H1 (cell line): ENCODE measurements at regions not wholly inside any gene's neighbourhood (a gene's known extent, or its start where the extent isn't known, plus 50 kb on each side); places are given as distances from the start of the nearest gene placed in this dataset.

Experiments
- CTCF ChIA-PET: fragments of 300-600 bp; sonication (Branson Sonifier 250); formaldehyde crosslinking; loops from one replicate; lab custom pipeline; 2021; ENCODE audit not compliant: partially characterized antibody; lab: Charles Lee
- POLR2A ChIA-PET: fragments of 300-600 bp; sonication (Branson Sonifier 250); formaldehyde crosslinking; loops from one replicate; lab custom pipeline; 2021; ENCODE audit warnings: inconsistent platforms; ENCODE audit not compliant: partially characterized antibody; lab: Charles Lee
- DNase-seq, 2 experiments: peaks; one replicate each; pipeline versions ENCODE4 v3.0.0 to v3.0.0-alpha.2; 2010 to 2022; ENCODE audit warnings: low spot score in 2 of 2, low read depth in 1 of 2, mixed read lengths in 1 of 2
- FAIRE-seq: peaks from 2 replicates; lab custom pipeline; 2011; peaks lifted over from hg19 to GRCh38; lab: Jason Lieb, UNC
- H2AFZ ChIP-seq: 2 replicates; pipeline ENCODE4 v1.8.1; 2012; ENCODE audit warnings: low read length, inconsistent platforms
- H2AK5ac ChIP-seq: 2 replicates; pipeline ENCODE4 v1.6.1; 2013; ENCODE audit warnings: low read depth, low read length
- H2BK120ac ChIP-seq: replicated peaks from 2 replicates; pipeline ENCODE3; 2013; ENCODE audit warnings: low read depth, low read length, inconsistent platforms
- H2BK12ac ChIP-seq: 2 replicates; pipeline ENCODE4 v1.6.1; 2013; ENCODE audit warnings: low read depth, low read length
- H2BK15ac ChIP-seq: 2 replicates; pipeline ENCODE4 v1.6.1; 2013; ENCODE audit warnings: low read length
- H2BK20ac ChIP-seq: 2 replicates; pipeline ENCODE4 v1.6.1; 2013; ENCODE audit warnings: low read length
- H2BK5ac ChIP-seq: 2 replicates; pipeline ENCODE4 v1.6.1; 2013; ENCODE audit warnings: low read depth, low read length
- H3K14ac ChIP-seq: 2 replicates; pipeline ENCODE4 v1.6.1; 2013; ENCODE audit warnings: inconsistent platforms; ENCODE audit not compliant: insufficient read length
- H3K18ac ChIP-seq: 2 replicates; pipeline ENCODE4 v1.6.1; 2013; ENCODE audit warnings: low read length; ENCODE audit errors: extremely low read depth
- H3K23ac ChIP-seq: 2 replicates; pipeline ENCODE4 v1.6.1; 2013; ENCODE audit warnings: inconsistent platforms; ENCODE audit not compliant: insufficient read length
- H3K23me2 ChIP-seq: 2 replicates; pipeline ENCODE4 v1.6.1; 2013; ENCODE audit warnings: low read depth, low read length
- H3K27ac ChIP-seq: 2 replicates; pipeline ENCODE4 v1.6.1; 2011; ENCODE audit warnings: low read depth, low read length, inconsistent platforms
- H3K27me3 ChIP-seq, 4 experiments: replicated peaks in 1 of 4; 1 replicate in 1 of 4; 2 replicates in 3 of 4; pipeline versions ENCODE4 v1.6.1 to v1.8.1; 2011 to 2013; ENCODE audit warnings: low read length in 3 of 4, mild to moderate bottlenecking in 3 of 4, inconsistent platforms in 2 of 4, mixed read lengths in 2 of 4, moderate library complexity in 1 of 4; ENCODE audit not compliant: control insufficient read depth in 3 of 4, insufficient read depth in 3 of 4; ENCODE audit errors: extremely low read depth in 1 of 4
- H3K36me3 ChIP-seq, 4 experiments: 2 replicates each; pipeline versions ENCODE4 v1.6.1 to v1.8.1; 2011 to 2013; ENCODE audit warnings: mild to moderate bottlenecking in 4 of 4, low read length in 3 of 4, moderate library complexity in 2 of 4, control low read depth in 1 of 4, inconsistent platforms in 1 of 4; ENCODE audit not compliant: insufficient read depth in 4 of 4, control insufficient read depth in 2 of 4
- H3K4ac ChIP-seq: replicated peaks from 2 replicates; pipeline ENCODE3; 2013; ENCODE audit warnings: low read length, low read depth, mixed read lengths, inconsistent platforms; ENCODE audit not compliant: insufficient read length
- H3K4me1 ChIP-seq, 4 experiments: replicated peaks in 1 of 4; 1 replicate in 1 of 4; 2 replicates in 3 of 4; pipeline versions ENCODE4 v1.6.1 to v1.8.1; 2011 to 2013; ENCODE audit warnings: low read length in 3 of 4, inconsistent platforms in 2 of 4, mixed read lengths in 1 of 4; ENCODE audit not compliant: insufficient read depth in 4 of 4, control insufficient read depth in 3 of 4
- H3K4me2 ChIP-seq, 2 experiments: 2 replicates each; pipeline versions ENCODE4 v1.6.1 to v1.8.1; 2011 to 2013; ENCODE audit warnings: low read depth in 2 of 2, low read length in 2 of 2, control low read depth in 1 of 2, inconsistent platforms in 1 of 2, mild to moderate bottlenecking in 1 of 2; ENCODE audit not compliant: insufficient read depth in 1 of 2
- H3K4me3 ChIP-seq, 4 experiments: fragments of 200-600, 300-600 bp in 1 of 4; sonication (generic), shearing (Covaris generic), sonication (Bioruptor Twin) in 1 of 4; 2 replicates each; pipeline versions ENCODE4 v1.5.1 to v1.8.1; 2011 to 2016; ENCODE audit warnings: low read length in 4 of 4, low read depth in 3 of 4, control low read depth in 2 of 4, inconsistent platforms in 2 of 4, mild to moderate bottlenecking in 2 of 4, mixed read lengths in 1 of 4, moderate library complexity in 1 of 4; ENCODE audit not compliant: insufficient read depth in 2 of 4; ENCODE audit errors: extremely low read depth in 1 of 4
- H3K56ac ChIP-seq: replicated peaks from 2 replicates; pipeline ENCODE3; 2013; ENCODE audit warnings: low read depth, mild to moderate bottlenecking, mixed read lengths, low read length, inconsistent platforms; ENCODE audit not compliant: insufficient read length
- H3K79me1 ChIP-seq: 2 replicates; pipeline ENCODE4 v1.6.1; 2013; ENCODE audit warnings: low read depth, low read length, control low read depth
- H3K79me2 ChIP-seq, 2 experiments: 2 replicates each; pipeline versions ENCODE4 v1.6.1 to v1.8.1; 2012 to 2013; ENCODE audit warnings: low read length in 2 of 2, mild to moderate bottlenecking in 2 of 2, inconsistent platforms in 1 of 2; ENCODE audit not compliant: insufficient read depth in 2 of 2, control insufficient read depth in 1 of 2
- H3K9ac ChIP-seq, 4 experiments: replicated peaks in 1 of 4; 1 replicate in 1 of 4; 2 replicates in 3 of 4; pipeline versions ENCODE4 v1.6.1 to v1.8.1; 2011 to 2013; ENCODE audit warnings: low read depth in 3 of 4, low read length in 3 of 4, control low read depth in 2 of 4, mild to moderate bottlenecking in 2 of 4, moderate library complexity in 2 of 4, inconsistent platforms in 1 of 4; ENCODE audit errors: extremely low read depth in 1 of 4
- H3K9me3 ChIP-seq, 2 experiments: 2 replicates each; pipeline versions ENCODE4 v1.6.1 to v1.8.1; 2012 to 2013; ENCODE audit warnings: mild to moderate bottlenecking in 2 of 2, moderate library complexity in 2 of 2, control low read depth in 1 of 2, inconsistent platforms in 1 of 2, low read depth in 1 of 2, low read length in 1 of 2, mixed read lengths in 1 of 2; ENCODE audit not compliant: insufficient read depth in 2 of 2
- H4K20me1 ChIP-seq, 2 experiments: replicated peaks in 1 of 2; 2 replicates each; pipeline versions ENCODE3 to v1.8.1; 2011 to 2013; ENCODE audit warnings: inconsistent platforms in 2 of 2, low read length in 2 of 2, mild to moderate bottlenecking in 1 of 2; ENCODE audit not compliant: insufficient read depth in 2 of 2, control insufficient read depth in 1 of 2
- H4K5ac ChIP-seq: 2 replicates; pipeline ENCODE4 v1.6.1; 2013; ENCODE audit warnings: low read length, low read depth, mixed read lengths, inconsistent platforms; ENCODE audit not compliant: insufficient read length
- H4K8ac ChIP-seq: 2 replicates; pipeline ENCODE4 v1.8.0; 2013; ENCODE audit warnings: mild to moderate bottlenecking, moderate library complexity, low read length, inconsistent platforms; ENCODE audit not compliant: insufficient read depth; ENCODE audit errors: extremely low read depth
- H4K91ac ChIP-seq: replicated peaks from 2 replicates; pipeline ENCODE3; 2013; ENCODE audit warnings: low read length, mixed read lengths, inconsistent platforms; ENCODE audit not compliant: insufficient read length
- ATF3 ChIP-seq: IDR thresholded peaks from 2 replicates; pipeline ENCODE4 v1.6.1; 2011; ENCODE audit warnings: low read depth, mild to moderate bottlenecking, low read length; ENCODE audit not compliant: insufficient read depth
- CTBP2 ChIP-seq: IDR thresholded peaks from 2 replicates; pipeline ENCODE4 v1.7.0; 2011; ENCODE audit warnings: borderline replicate concordance, mild to moderate bottlenecking, moderate library complexity, mixed read lengths, low read length; ENCODE audit not compliant: insufficient read depth, insufficient read length
- E2F6 ChIP-seq: IDR thresholded peaks from 2 replicates; pipeline ENCODE4 v1.6.1; 2012; ENCODE audit warnings: inconsistent platforms
- EGR1 ChIP-seq: IDR thresholded peaks from 2 replicates; pipeline ENCODE4 v1.6.1; 2011; ENCODE audit warnings: low read depth, low read length, borderline replicate concordance
- KDM5A ChIP-seq: fragments of 200-600 bp; IDR thresholded peaks from 2 replicates; pipeline ENCODE4 v1.7.1; 2012; ENCODE audit warnings: mild to moderate bottlenecking, low read length, inconsistent platforms, mixed read lengths
- NANOG ChIP-seq: IDR thresholded peaks from 2 replicates; pipeline ENCODE4 v1.6.1; 2011; ENCODE audit warnings: low read length, low read depth, mild to moderate bottlenecking, inconsistent platforms; ENCODE audit not compliant: insufficient read depth, poor library complexity, severe bottlenecking
- POLR2A ChIP-seq, 2 experiments: IDR thresholded peaks; 1 replicate in 1 of 2; 2 replicates in 1 of 2; pipeline ENCODE4 v1.6.1; 2011; ENCODE audit warnings: low read depth in 2 of 2, low read length in 2 of 2, mild to moderate bottlenecking in 2 of 2; ENCODE audit errors: control extremely low read depth in 1 of 2
- POU5F1 ChIP-seq: IDR thresholded peaks from 2 replicates; pipeline ENCODE4 v1.6.1; 2011; ENCODE audit warnings: low read depth, mild to moderate bottlenecking, low read length, moderate library complexity
- RAD21 ChIP-seq, 2 experiments: IDR thresholded peaks in 1 of 2; conservative IDR thresholded peaks in 1 of 2; 2 replicates each; pipeline ENCODE4 v1.6.1; 2011; ENCODE audit warnings: low read depth in 2 of 2, low read length in 2 of 2, improper control_type of control experiment in 1 of 2, inconsistent platforms in 1 of 2, mild to moderate bottlenecking in 1 of 2, moderate library complexity in 1 of 2
- SP4 ChIP-seq: IDR thresholded peaks from 2 replicates; pipeline ENCODE4 v1.6.1; 2012; ENCODE audit warnings: low read length, inconsistent platforms
- TAF7 ChIP-seq: optimal IDR thresholded peaks from 2 replicates; pipeline ENCODE3; 2011; ENCODE audit warnings: low read depth, mild to moderate bottlenecking, inconsistent platforms, low read length, moderate library complexity, borderline replicate concordance
- TBP ChIP-seq: IDR thresholded peaks from 2 replicates; pipeline ENCODE4 v1.6.1; 2011; ENCODE audit warnings: low read depth, low read length, improper control_type of control experiment
- TCF12 ChIP-seq: IDR thresholded peaks from 2 replicates; pipeline ENCODE4 v1.6.1; 2011; ENCODE audit warnings: low read depth, mild to moderate bottlenecking, low read length
- YY1 ChIP-seq: IDR thresholded peaks from 2 replicates; pipeline ENCODE4 v1.6.1; 2011; ENCODE audit warnings: low read depth, mild to moderate bottlenecking, low read length
- WGBS, 2 experiments: shearing (Covaris generic) in 1 of 2; methylation state at CpG; one replicate each; pipeline versions ENCODE4 v1.1.6 to v1.1.7; 2013 to 2015; ENCODE audit warnings: low lambda C conversion rate in 2 of 2, mixed read lengths in 2 of 2, inconsistent platforms in 1 of 2, low coverage in 1 of 2, missing lambda C conversion rate in 1 of 2; ENCODE audit not compliant: insufficient replicate concordance in 2 of 2, insufficient coverage in 1 of 2, insufficient read length in 1 of 2; ENCODE audit errors: extremely low coverage in 1 of 2, missing lambda C conversion rate in 1 of 2; 5-methylcytosine and 5-hydroxymethylcytosine counted together

- Histone ChIP-seq H3K79me1 (no peaks in the 10 kb centered on the region), H3K4ac (no peak overlapping the region), H3K36me3 (no peaks in the 10 kb centered on the region), H3K4me3 (no peak overlapping the region), H2BK15ac (no peak overlapping the region), H3K14ac (no peak overlapping the region), H3K79me2 (no peaks in the 10 kb centered on the region), H3K27ac (no peak overlapping the region), H4K5ac (no peak overlapping the region), H2AK5ac (no peak overlapping the region), H4K20me1 (no peaks in the 10 kb centered on the region), H3K23me2 (no peaks in the 10 kb centered on the region), H3K23ac (no peak overlapping the region), H2BK20ac (no peak overlapping the region), H4K8ac (no peak overlapping the region), H3K9ac (no peak overlapping the region), H4K91ac (no peak overlapping the region), H2BK120ac (no peak overlapping the region), H2BK5ac (no peak overlapping the region), H2BK12ac (no peak overlapping the region), H2AFZ (no peak overlapping the region), H3K4me1 (no peaks in the 10 kb centered on the region), H3K4me2 (no peak overlapping the region), H3K9me3 (no peaks in the 10 kb centered on the region; a peak in 1 of 4 replicates), H3K56ac (no peak overlapping the region), H3K27me3 (no peaks in the 10 kb centered on the region), H3K18ac (no peak overlapping the region)
- ChIA-PET POLR2A (no interaction called here), CTCF (interaction anchor here (1.0 kb wide), 1 partner anchor 17 kb away, joined by 5 read pairs; no protein-coding TSS in a partner anchor)
- DNase-seq (no peak), FAIRE-seq (no peak)
- WGBS, 2 experiments, result 88% methylated on average over 8 of the region's 8 CpGs; no CpG with 5 or more reads in 1 of the 2 experiments
- no peak for TF ChIP-seq KDM5A
- TF ChIP-seq POU5F1, result no peak
- TF ChIP-seq NANOG, result no peak
- TF ChIP-seq TAF7, result no peak
- no peak for TF ChIP-seq RAD21 (IDR thresholded peaks at IDR 0.05 in 1 of 2, conservative IDR thresholded peaks at IDR 0.05 in 1 of 2; ENCODE audit: low read depth in 2 of 2, low read length in 2 of 2)
- TF ChIP-seq CTBP2, result no peak
- no peak for TF ChIP-seq EGR1
- no peak for TF ChIP-seq YY1
- TF ChIP-seq POLR2A (IDR thresholded peaks at IDR 0.05; ENCODE audit: control extremely low read depth in 1 of 2, low read depth in 2 of 2, low read length in 2 of 2), result no peak
- TF ChIP-seq ATF3, result no peak
- TF ChIP-seq TBP, result no peak
- no peak for TF ChIP-seq SP4
- TF ChIP-seq E2F6, result no peak
- TF ChIP-seq TCF12, result no peak
Observed at GRCh38 chr20:48120120-48120519, 334.8 kb upstream of the SULF2 start.
